ENCODE measurements at regions not wholly inside any gene's neighbourhood (a gene's known extent, or its start where the extent isn't known, plus 50 kb on each side); places are given as distances from the start of the nearest gene placed in this dataset.

GRCh38 chr12:67890726-67891258, 98.5 kb upstream of the IFNG-AS1 start:
- no peak for TF ChIP-seq GATA3 (IDR thresholded peaks at IDR 0.05; ENCODE audit: low read depth, low read length)
- no peak for TF ChIP-seq GATA2 (IDR thresholded peaks at IDR 0.05; ENCODE audit: low read depth, low read length)

All from SH-SY5Y (cell line).